22Rv1 (cell line): ENCODE measurements at regions not wholly inside any gene's neighbourhood (a gene's known extent, or its start where the extent isn't known, plus 50 kb on each side); places are given as distances from the start of the nearest gene placed in this dataset.

Experiments
- H3K27ac ChIP-seq: fragments of 450-650 bp; 2 replicates; pipeline ENCODE4 v1.5.1; 2017
- ZFX ChIP-seq: fragments of 450-650 bp; IDR thresholded peaks from 2 replicates; pipeline ENCODE4 v1.6.1; 2017; ENCODE audit warnings: antibody characterized with exemption, borderline replicate concordance
- TF ChIP-seq, protein P1 (sequence below): fragments of 450-650 bp; IDR thresholded peaks from 2 replicates; pipeline ENCODE4 v1.5.1; 2017; ENCODE audit warnings: mild to moderate bottlenecking

DNA sequence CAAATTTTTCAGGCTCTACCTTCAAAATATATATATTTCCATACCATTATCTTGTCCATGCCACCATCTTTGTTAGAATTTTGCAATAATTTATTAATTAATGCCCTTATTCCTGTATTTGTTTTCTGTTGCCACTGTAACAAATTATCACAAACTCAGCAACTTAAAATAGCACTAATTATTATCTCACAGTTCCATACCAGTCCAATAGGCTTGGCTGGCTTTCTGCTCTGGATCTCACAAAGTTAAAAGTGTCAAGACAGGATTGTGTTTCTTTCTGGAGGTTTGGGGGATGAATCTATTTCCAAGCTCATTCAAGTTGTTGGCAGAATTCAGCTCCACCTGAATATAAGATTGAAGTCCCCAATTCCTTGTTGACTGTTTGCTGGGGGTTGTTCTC is 58.6 kb upstream of the SLC38A4 start:
- H3K27ac ChIP-seq, result no peak overlapping the region
- TF ChIP-seq, protein P1, sequence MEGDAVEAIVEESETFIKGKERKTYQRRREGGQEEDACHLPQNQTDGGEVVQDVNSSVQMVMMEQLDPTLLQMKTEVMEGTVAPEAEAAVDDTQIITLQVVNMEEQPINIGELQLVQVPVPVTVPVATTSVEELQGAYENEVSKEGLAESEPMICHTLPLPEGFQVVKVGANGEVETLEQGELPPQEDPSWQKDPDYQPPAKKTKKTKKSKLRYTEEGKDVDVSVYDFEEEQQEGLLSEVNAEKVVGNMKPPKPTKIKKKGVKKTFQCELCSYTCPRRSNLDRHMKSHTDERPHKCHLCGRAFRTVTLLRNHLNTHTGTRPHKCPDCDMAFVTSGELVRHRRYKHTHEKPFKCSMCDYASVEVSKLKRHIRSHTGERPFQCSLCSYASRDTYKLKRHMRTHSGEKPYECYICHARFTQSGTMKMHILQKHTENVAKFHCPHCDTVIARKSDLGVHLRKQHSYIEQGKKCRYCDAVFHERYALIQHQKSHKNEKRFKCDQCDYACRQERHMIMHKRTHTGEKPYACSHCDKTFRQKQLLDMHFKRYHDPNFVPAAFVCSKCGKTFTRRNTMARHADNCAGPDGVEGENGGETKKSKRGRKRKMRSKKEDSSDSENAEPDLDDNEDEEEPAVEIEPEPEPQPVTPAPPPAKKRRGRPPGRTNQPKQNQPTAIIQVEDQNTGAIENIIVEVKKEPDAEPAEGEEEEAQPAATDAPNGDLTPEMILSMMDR, result no peak
- TF ChIP-seq ZFX, result no peak

DNA sequence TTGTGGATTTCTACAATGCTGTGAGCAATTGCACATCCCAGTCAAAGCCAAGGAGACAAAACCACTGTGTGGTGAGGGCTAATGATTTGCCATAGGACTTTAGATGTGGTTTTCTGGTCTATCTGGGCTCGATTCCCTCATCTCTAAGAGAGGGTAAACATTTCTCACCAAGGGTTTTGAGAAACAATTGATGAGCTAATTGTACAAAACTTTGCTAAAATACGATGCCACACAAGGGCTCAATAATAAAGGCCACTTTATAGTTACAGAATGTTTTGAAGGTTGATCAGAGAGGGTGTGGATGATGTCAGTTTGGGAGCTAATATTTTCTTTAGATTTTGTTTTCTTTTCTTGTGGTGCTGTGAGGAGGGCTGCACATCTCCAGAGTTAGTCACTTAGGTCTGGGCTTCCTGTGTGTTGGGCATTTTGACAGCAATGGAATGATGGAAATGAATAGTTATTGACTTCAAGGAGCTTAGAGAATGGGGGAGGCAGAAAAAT is 60.8 kb upstream of the SLC38A4 start:
- no peak for TF ChIP-seq ZFX
- TF ChIP-seq, protein P1, result no peak
- H3K27ac ChIP-seq, result no peak overlapping the region

DNA sequence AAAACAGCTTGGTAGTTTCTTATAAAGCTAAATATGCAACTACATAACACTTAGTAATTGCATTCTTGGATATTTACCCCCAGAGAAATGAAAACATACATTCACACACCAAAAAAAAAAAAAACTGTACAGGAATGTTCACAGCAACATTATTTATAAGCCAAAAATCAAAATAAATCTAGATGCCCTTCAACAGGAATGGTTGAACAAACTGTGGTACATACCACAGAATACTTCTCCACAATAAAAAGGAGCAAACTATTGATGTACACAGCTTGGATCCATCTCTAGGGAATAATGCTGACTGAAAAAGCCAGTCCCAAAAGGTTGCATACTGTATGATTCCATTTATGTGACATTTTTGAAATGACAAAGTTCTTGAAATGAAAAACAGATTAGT is 62.1 kb upstream of the SLC38A4 start:
- no peak overlapping the region for H3K27ac ChIP-seq
- no peak for TF ChIP-seq ZFX
- TF ChIP-seq, protein P1, result no peak

DNA sequence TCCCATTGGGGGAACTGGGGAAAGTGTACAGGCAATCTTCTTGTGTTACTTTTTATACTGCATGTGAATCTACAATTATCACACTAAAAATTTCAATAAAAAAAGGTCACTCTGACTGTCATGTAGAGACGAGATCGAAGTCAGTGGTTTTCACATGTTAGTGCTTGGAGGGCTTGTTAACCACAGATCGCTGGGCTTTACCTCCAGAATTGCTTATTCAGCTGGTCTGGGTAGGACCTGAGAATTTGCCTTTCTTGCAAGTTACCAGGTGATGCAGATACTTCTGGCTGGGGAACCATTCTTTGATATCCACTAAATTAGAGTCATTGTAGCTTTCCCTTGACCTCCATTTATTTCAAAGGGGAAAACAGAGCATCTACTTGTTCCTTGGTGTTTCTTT is 62.8 kb upstream of the SLC38A4 start:
- no peak overlapping the region for H3K27ac ChIP-seq
- no peak for TF ChIP-seq ZFX
- TF ChIP-seq, protein P1, result no peak

DNA sequence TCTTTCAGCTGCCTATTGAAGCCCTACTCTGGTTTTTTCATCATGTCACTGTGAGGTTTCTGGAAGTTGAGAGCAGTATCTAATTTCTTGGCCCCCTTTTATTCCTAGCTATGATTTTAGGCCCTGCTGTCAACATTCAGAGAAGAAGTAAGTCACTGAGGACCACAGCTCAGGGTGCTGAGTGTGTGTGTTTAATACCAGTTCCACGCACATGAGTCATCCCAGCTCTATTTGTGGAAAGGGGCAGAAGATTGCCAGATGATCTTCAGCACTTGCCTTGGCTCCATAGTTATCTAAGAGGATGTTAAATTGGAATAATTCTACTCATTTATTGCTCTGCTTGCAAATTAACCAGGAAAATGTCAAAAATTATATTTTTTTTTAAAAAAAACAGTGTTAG is 65.5 kb upstream of the SLC38A4 start:
- TF ChIP-seq ZFX, result no peak
- TF ChIP-seq, protein P1, result no peak

DNA sequence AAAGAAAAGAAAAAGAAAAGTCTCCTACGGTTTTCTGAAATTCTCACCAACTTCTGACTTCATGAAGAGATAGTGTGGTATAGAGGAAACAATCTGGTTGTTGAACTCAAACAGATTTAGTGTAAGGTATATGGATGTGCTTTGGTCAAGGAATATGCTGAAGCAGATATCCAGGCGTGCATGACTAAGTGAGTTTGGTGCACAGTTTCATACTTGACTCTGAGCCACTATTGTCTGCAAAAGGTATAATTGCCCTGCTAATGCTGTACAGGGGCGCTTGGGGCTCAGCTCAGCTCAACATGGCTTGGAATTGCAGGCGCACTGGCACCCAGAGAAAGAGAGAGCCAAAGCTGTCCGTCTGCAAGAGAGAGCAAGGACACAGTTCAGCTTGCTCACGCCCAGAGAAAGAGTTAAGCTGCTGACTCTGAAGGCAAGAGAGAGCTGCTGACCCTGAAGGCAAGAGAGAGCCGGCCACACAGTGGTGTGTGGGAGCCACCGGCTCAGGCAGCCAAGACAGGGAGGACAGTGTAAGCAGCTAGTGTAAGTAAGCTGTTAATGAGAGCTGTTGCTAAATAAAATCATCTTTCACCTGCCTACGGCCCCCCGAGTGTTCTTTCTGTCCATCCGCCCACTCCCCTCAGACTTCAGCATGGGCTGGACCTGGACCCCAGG is 66.4 kb upstream of the SLC38A4 start:
- no peak for TF ChIP-seq ZFX
- TF ChIP-seq, protein P1, result no peak
- H3K27ac ChIP-seq, result no peak overlapping the region

More for the DNA sequence above, 65.5 kb upstream of the SLC38A4 start:
- H3K27ac ChIP-seq, result no peak overlapping the region

DNA sequence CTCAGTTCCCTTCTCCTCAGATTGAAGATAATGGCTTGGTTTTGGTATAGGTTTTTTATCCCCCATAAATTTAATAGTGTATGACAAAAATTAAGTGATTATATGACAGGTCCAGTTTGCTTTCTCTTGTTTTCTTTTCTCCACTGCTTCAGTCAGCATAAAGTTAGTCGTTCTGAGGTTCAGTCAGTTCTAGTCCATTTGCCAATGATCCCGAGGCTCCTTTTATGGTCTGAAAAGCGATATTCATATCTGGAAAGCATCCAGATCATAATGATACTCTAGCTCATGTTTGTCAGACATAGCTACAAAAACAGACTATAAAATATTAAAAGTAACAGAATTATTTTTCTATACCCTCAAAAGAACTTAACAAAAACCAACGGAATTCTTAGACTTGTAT is 67.1 kb upstream of the SLC38A4 start:
- TF ChIP-seq ZFX, result no peak
- TF ChIP-seq, protein P1, result no peak
- H3K27ac ChIP-seq, result no peak overlapping the region
